H9 (cell line): ENCODE measurements at regions not wholly inside any gene's neighbourhood (a gene's known extent, or its start where the extent isn't known, plus 50 kb on each side); places are given as distances from the start of the nearest gene placed in this dataset.

Experiments used
- DNase-seq: peaks from one replicate; pipeline ENCODE4 v3.0.0-alpha.2; 2017
- H2AFZ ChIP-seq: one replicate; pipeline ENCODE4 v1.6.1; 2013; ENCODE audit warnings: mild to moderate bottlenecking, low read length, control low read depth, moderate library complexity
- H2AK5ac ChIP-seq: 2 replicates; pipeline ENCODE4 v1.6.1; 2013; ENCODE audit warnings: low read length, control low read depth, mixed read lengths; ENCODE audit not compliant: insufficient read length
- H2BK120ac ChIP-seq: one replicate; pipeline ENCODE4 v1.6.1; 2013; ENCODE audit warnings: low read depth, mild to moderate bottlenecking, low read length, control low read depth, inconsistent platforms; ENCODE audit not compliant: poor library complexity, severe bottlenecking
- H2BK12ac ChIP-seq: 2 replicates; pipeline ENCODE4 v1.6.1; 2013; ENCODE audit warnings: low read length, control low read depth, mixed read lengths, low read depth; ENCODE audit not compliant: insufficient read length
- H2BK15ac ChIP-seq: 2 replicates; pipeline ENCODE4 v1.6.1; 2013; ENCODE audit warnings: low read depth, low read length, control low read depth
- H2BK20ac ChIP-seq: one replicate; pipeline ENCODE4 v1.6.1; 2013; ENCODE audit warnings: low read depth, mild to moderate bottlenecking, low read length, control low read depth, inconsistent platforms; ENCODE audit not compliant: poor library complexity, severe bottlenecking
- H2BK5ac ChIP-seq: 2 replicates; pipeline ENCODE4 v1.6.1; 2013; ENCODE audit warnings: low read length, control low read depth, mixed read lengths; ENCODE audit not compliant: insufficient read length
- H3K14ac ChIP-seq: 2 replicates; pipeline ENCODE4 v1.6.1; 2013; ENCODE audit warnings: low read length, control low read depth; ENCODE audit not compliant: insufficient read depth
- H3K18ac ChIP-seq: 2 replicates; pipeline ENCODE4 v1.6.1; 2013; ENCODE audit warnings: low read depth, mild to moderate bottlenecking, mixed read lengths, low read length, control low read depth; ENCODE audit not compliant: insufficient read length
- H3K23ac ChIP-seq: 2 replicates; pipeline ENCODE4 v1.6.1; 2013; ENCODE audit warnings: low read length, control low read depth, mixed read lengths, low read depth; ENCODE audit not compliant: insufficient read length
- H3K23me2 ChIP-seq: 2 replicates; pipeline ENCODE4 v1.6.1; 2013; ENCODE audit warnings: low read depth, mild to moderate bottlenecking, mixed read lengths, low read length, control low read depth; ENCODE audit not compliant: insufficient read length, poor library complexity, severe bottlenecking
- H3K27ac ChIP-seq: 2 replicates; pipeline ENCODE4 v1.5.1; 2013; ENCODE audit warnings: low read length, control low read depth, mixed read lengths, low read depth; ENCODE audit not compliant: insufficient read length
- H3K27me3 ChIP-seq: 2 replicates; pipeline ENCODE4 v1.6.1; 2013; ENCODE audit warnings: low read length, control low read depth, inconsistent platforms; ENCODE audit not compliant: insufficient read depth
- H3K4ac ChIP-seq: 2 replicates; pipeline ENCODE4 v1.6.1; 2013; ENCODE audit warnings: low read depth, mild to moderate bottlenecking, control low read depth, inconsistent platforms, low read length, moderate library complexity
- H3K4me1 ChIP-seq: 2 replicates; pipeline ENCODE4 v1.6.1; 2013; ENCODE audit warnings: low read length, control low read depth, inconsistent platforms; ENCODE audit not compliant: insufficient read depth
- H3K4me2 ChIP-seq: 2 replicates; pipeline ENCODE4 v1.6.1; 2013; ENCODE audit warnings: low read length, control low read depth, mixed read lengths; ENCODE audit not compliant: insufficient read length, insufficient read depth
- H3K56ac ChIP-seq: 2 replicates; pipeline ENCODE4 v1.6.1; 2013; ENCODE audit warnings: low read depth, mild to moderate bottlenecking, mixed read lengths, low read length, control low read depth; ENCODE audit not compliant: insufficient read length
- H3K79me1 ChIP-seq: 2 replicates; pipeline ENCODE4 v1.6.1; 2013; ENCODE audit warnings: low read depth, mild to moderate bottlenecking, moderate library complexity, low read length, control low read depth, inconsistent platforms; ENCODE audit not compliant: insufficient read depth, poor library complexity, severe bottlenecking
- H3K79me2 ChIP-seq: 2 replicates; pipeline ENCODE4 v1.6.1; 2013; ENCODE audit warnings: low read length, control low read depth, inconsistent platforms; ENCODE audit not compliant: insufficient read depth
- H3K9ac ChIP-seq: 2 replicates; pipeline ENCODE4 v1.6.1; 2013; ENCODE audit warnings: low read length, control low read depth, mixed read lengths; ENCODE audit not compliant: insufficient read length; ENCODE audit errors: extremely low read depth
- H3K9me3 ChIP-seq: one replicate; pipeline ENCODE4 v1.6.1; 2013; ENCODE audit warnings: low read depth, low read length, inconsistent platforms; ENCODE audit not compliant: control insufficient read depth
- H3T11ph ChIP-seq: one replicate; pipeline ENCODE4 v1.6.1; 2013; ENCODE audit warnings: mild to moderate bottlenecking, low read length, control low read depth, inconsistent platforms
- H4K20me1 ChIP-seq: one replicate; pipeline ENCODE4 v1.6.1; 2013; ENCODE audit not compliant: control insufficient read depth, insufficient read length, insufficient read depth
- H4K5ac ChIP-seq: 2 replicates; pipeline ENCODE4 v1.6.1; 2013; ENCODE audit warnings: low read depth, mild to moderate bottlenecking, mixed read lengths, low read length, control low read depth; ENCODE audit not compliant: insufficient read length
- H4K8ac ChIP-seq: replicated peaks from 2 replicates; pipeline ENCODE4 v1.6.1; 2013; ENCODE audit warnings: low read length, control low read depth, mixed read lengths, low read depth; ENCODE audit not compliant: insufficient read length
- H4K91ac ChIP-seq: 2 replicates; pipeline ENCODE4 v1.6.1; 2013; ENCODE audit warnings: low read depth, mild to moderate bottlenecking, moderate library complexity, mixed read lengths, low read length, control low read depth; ENCODE audit not compliant: insufficient read length
- H3K27ac Mint-ChIP-seq, 3 experiments: 2 replicates in 2 of 3; 3 replicates in 1 of 3; pipeline ENCODE4 v1.8.0; 2020 to 2021; ENCODE audit warnings: mixed read lengths in 3 of 3, mild to moderate bottlenecking in 1 of 3, moderate library complexity in 1 of 3
- H3K27me3 Mint-ChIP-seq: 2 replicates; pipeline ENCODE4 v1.8.0; 2021; ENCODE audit warnings: low read depth, mild to moderate bottlenecking, moderate library complexity, mixed read lengths
- H3K36me3 Mint-ChIP-seq, 3 experiments: 2 replicates in 2 of 3; 3 replicates in 1 of 3; pipeline ENCODE4 v1.8.0; 2020 to 2021; ENCODE audit warnings: low read depth in 3 of 3, mixed read lengths in 3 of 3; ENCODE audit not compliant: insufficient read depth in 1 of 3
- H3K4me1 Mint-ChIP-seq, 2 experiments: 2 replicates each; pipeline ENCODE4 v1.8.0; 2020; ENCODE audit warnings: mixed read lengths in 2 of 2
- H3K4me3 Mint-ChIP-seq, 2 experiments: 2 replicates in 1 of 2; 3 replicates in 1 of 2; pipeline ENCODE4 v1.8.0; 2020 to 2021; ENCODE audit warnings: mild to moderate bottlenecking in 2 of 2, mixed read lengths in 2 of 2, moderate library complexity in 1 of 2
- H3K9me3 Mint-ChIP-seq, 2 experiments: 2 replicates in 1 of 2; 3 replicates in 1 of 2; pipeline ENCODE4 v1.8.0; 2020; ENCODE audit warnings: mild to moderate bottlenecking in 2 of 2, mixed read lengths in 2 of 2, moderate library complexity in 1 of 2
- CTCF ChIP-seq: fragments of 200-600 bp; sonication (generic); conservative IDR thresholded peaks from 3 replicates; pipeline ENCODE4 v1.8.0; 2021; ENCODE audit warnings: antibody characterized with exemption, mild to moderate bottlenecking
- WGBS: extraction: QIAGEN DNeasy Blood & Tissue Kit; methylation state at CpG from one replicate; pipeline ENCODE4 v1.1.7; 2013; ENCODE audit warnings: missing lambda C conversion rate, low lambda C conversion rate, mixed read lengths; ENCODE audit not compliant: insufficient read length; ENCODE audit errors: extremely low coverage; 5-methylcytosine and 5-hydroxymethylcytosine counted together

DNA sequence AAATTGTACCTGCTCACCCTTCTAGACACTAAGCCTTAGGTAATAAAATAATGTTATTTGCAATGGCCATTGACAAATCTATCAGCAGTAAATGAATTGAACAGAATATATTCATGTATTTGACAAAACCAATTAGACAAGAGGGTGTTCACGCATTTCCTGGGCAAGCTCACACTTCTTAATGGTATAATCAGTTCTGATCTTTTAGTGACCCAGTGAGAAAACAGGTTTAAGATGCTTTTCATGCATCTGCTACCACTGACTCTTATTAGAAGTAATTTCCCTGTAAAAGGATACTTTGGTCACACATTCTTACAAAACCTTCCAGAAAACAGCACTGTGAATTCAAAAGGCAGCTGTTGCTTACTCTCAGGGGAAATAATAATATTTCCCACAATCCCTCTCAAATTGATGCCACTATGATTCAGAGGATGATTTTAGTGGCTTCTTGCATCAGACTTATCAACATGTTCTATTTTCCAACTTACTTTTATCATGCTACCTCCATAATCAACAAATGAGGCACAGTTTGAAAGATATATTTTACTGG is 313.9 kb upstream of the NWD2 start:
- Histone ChIP-seq H4K91ac (no peak overlapping the region), H2BK20ac (no peak overlapping the region), H4K5ac (no peak overlapping the region), H3K23ac (no peak overlapping the region), H3K23me2 (no peaks in the 10 kb centered on the region), H4K8ac (no peak overlapping the region), H2BK5ac (no peak overlapping the region), H3K79me1 (no peaks in the 10 kb centered on the region), H2AK5ac (no peak overlapping the region), H3K27ac (no peak overlapping the region), H3K27me3 (no peaks in the 10 kb centered on the region), H3K4me2 (no peak overlapping the region), H3K56ac (no peak overlapping the region), H3K18ac (no peak overlapping the region), H2BK15ac (no peak overlapping the region), H3K14ac (no peak overlapping the region), H3K9me3 (no peaks in the 10 kb centered on the region), H3K4ac (no peak overlapping the region), H3K79me2 (no peaks in the 10 kb centered on the region), H2BK12ac (no peak overlapping the region), H3K9ac (no peak overlapping the region), H3K4me1 (no peaks in the 10 kb centered on the region), H2BK120ac (no peak overlapping the region), H4K20me1 (no peaks in the 10 kb centered on the region), H2AFZ (no peak overlapping the region), H3T11ph (no peak overlapping the region)
- peaks cover 3 to 5% of the 10 kb centered on the region in 2 experiments; a peak in 2 of 5 replicates for H3K9me3 Mint-ChIP-seq
- no peaks in the 10 kb centered on the region for H3K27me3 Mint-ChIP-seq
- no peaks in the 10 kb centered on the region for H3K4me1 Mint-ChIP-seq
- WGBS, result no CpG with 5 or more reads among the region's 1 CpG
- no peak for DNase-seq
- no peak overlapping the region for H3K4me3 Mint-ChIP-seq
- no peak overlapping the region for H3K27ac Mint-ChIP-seq
- no peaks in the 10 kb centered on the region; a peak in 1 of 7 replicates for H3K36me3 Mint-ChIP-seq
- TF ChIP-seq CTCF, result no peak
